Peyer's patch (tissue), 4 donors: ENCODE measurements at regions not wholly inside any gene's neighbourhood (a gene's known extent, or its start where the extent isn't known, plus 50 kb on each side); places are given as distances from the start of the nearest gene placed in this dataset.

Experiments
- DNase-seq, 3 donors: peaks; one replicate each; pipeline ENCODE4 v3.0.0-alpha.2; 2017 to 2019
- H3K27ac ChIP-seq, 4 donors: fragments of 200-600 bp; sonication (generic); one replicate each; pipeline ENCODE4 v1.5.1; 2016 to 2019
- H3K27me3 ChIP-seq, 2 donors: fragments of 200-600 bp; sonication (generic); one replicate each; pipeline ENCODE4 v1.5.1; 2019
- H3K36me3 ChIP-seq, 3 donors: fragments of 200-600 bp; sonication (generic); one replicate each; pipeline ENCODE4 v1.5.1; 2016 to 2019
- H3K4me1 ChIP-seq, 4 donors: fragments of 200-600 bp; sonication (generic); one replicate each; pipeline ENCODE4 v1.5.1; 2016 to 2019
- H3K4me3 ChIP-seq, 4 donors: fragments of 200-600 bp; sonication (generic); 1 replicate in 3 of 4; 2 replicates in 1 of 4; pipeline ENCODE4 v1.5.1; 2016 to 2019; ENCODE audit warnings: mild to moderate bottlenecking in 1 of 4
- H3K9me3 ChIP-seq, 4 donors: fragments of 200-600 bp; sonication (generic); one replicate each; pipeline ENCODE4 v1.5.1; 2016 to 2019; ENCODE audit warnings: mild to moderate bottlenecking in 1 of 4
- CTCF ChIP-seq, 6 experiments: fragments of 450-650 bp in 4 of 6; fragments of 200-600 bp in 2 of 6; sonication (generic) in 1 of 6; IDR thresholded peaks; one replicate each; pipeline ENCODE4 v1.5.1; 2017 to 2019; ENCODE audit warnings: antibody characterized with exemption in 6 of 6, mild to moderate bottlenecking in 3 of 6, moderate library complexity in 1 of 6
- POLR2A ChIP-seq, 2 donors: fragments of 450-650 bp; IDR thresholded peaks; one replicate each; pipeline ENCODE4 v1.5.1; 2017; ENCODE audit warnings: antibody characterized with exemption in 2 of 2, mild to moderate bottlenecking in 2 of 2, moderate library complexity in 2 of 2

GRCh38 chr3:113129168-113129567 lies 82.2 kb upstream of the BOC start:
- no peaks in the 10 kb centered on the region for H3K9me3 ChIP-seq
- TF ChIP-seq POLR2A (IDR thresholded peaks at IDR 0.05), result no peak
- no peak for TF ChIP-seq CTCF (IDR thresholded peaks at IDR 0.05)
- H3K27me3 ChIP-seq, result no peaks in the 10 kb centered on the region
- H3K4me3 ChIP-seq, result no peak overlapping the region
- no peak for DNase-seq
- no peak overlapping the region for H3K27ac ChIP-seq
- H3K4me1 ChIP-seq, result no peaks in the 10 kb centered on the region
- no peaks in the 10 kb centered on the region for H3K36me3 ChIP-seq

- DNase-seq, result no peak
- H3K36me3 ChIP-seq, result no peaks in the 10 kb centered on the region
- no peak overlapping the region for H3K27ac ChIP-seq
- H3K27me3 ChIP-seq, result no peaks in the 10 kb centered on the region
- H3K9me3 ChIP-seq, result no peaks in the 10 kb centered on the region
- H3K4me1 ChIP-seq, result peaks cover 0 to 4% (median 0%) of the 10 kb centered on the region in 4 donors
- H3K4me3 ChIP-seq, result no peak overlapping the region
- TF ChIP-seq POLR2A (IDR thresholded peaks at IDR 0.05) (no peak), CTCF (IDR thresholded peaks at IDR 0.05) (no peak)
Observed at GRCh38 chr3:113132571-113132996, 78.8 kb upstream of the BOC start.

- no peak for DNase-seq
- peaks cover 0 to 4% (median 0%) of the 10 kb centered on the region in 4 donors for H3K4me1 ChIP-seq
- no peak overlapping the region for H3K27ac ChIP-seq
- H3K27me3 ChIP-seq, result no peaks in the 10 kb centered on the region
- H3K36me3 ChIP-seq, result no peaks in the 10 kb centered on the region
- H3K4me3 ChIP-seq, result no peak overlapping the region
- H3K9me3 ChIP-seq, result no peaks in the 10 kb centered on the region
- TF ChIP-seq POLR2A (IDR thresholded peaks at IDR 0.05) (no peak), CTCF (IDR thresholded peaks at IDR 0.05) (no peak)
Observed at GRCh38 chr3:113133140-113133539, 78.2 kb upstream of the BOC start.

- Histone ChIP-seq H3K4me1 (peaks cover 0 to 4% (median 0%) of the 10 kb centered on the region in 4 donors), H3K9me3 (no peaks in the 10 kb centered on the region), H3K27ac (peak overlapping the region in 1 of 4 donors; percentile 23), H3K4me3 (no peak overlapping the region), H3K27me3 (no peaks in the 10 kb centered on the region), H3K36me3 (no peaks in the 10 kb centered on the region)
- no peak for TF ChIP-seq POLR2A (IDR thresholded peaks at IDR 0.05)
- TF ChIP-seq CTCF (IDR thresholded peaks at IDR 0.05), result peak in 4 of 6 experiments; percentile 33 to 52 (median 48)
- DNase-seq, result no peak
Observed at GRCh38 chr3:113136071-113136470, 75.3 kb upstream of the BOC start.

GRCh38 chr3:113136544-113136943 lies 74.8 kb upstream of the BOC start:
- H3K4me3 ChIP-seq, result no peak overlapping the region
- no peaks in the 10 kb centered on the region for H3K27me3 ChIP-seq
- H3K36me3 ChIP-seq, result no peaks in the 10 kb centered on the region
- H3K4me1 ChIP-seq, result peaks cover 0 to 4% (median 0%) of the 10 kb centered on the region in 4 donors
- no peaks in the 10 kb centered on the region for H3K9me3 ChIP-seq
- TF ChIP-seq CTCF (IDR thresholded peaks at IDR 0.05), result no peak
- TF ChIP-seq POLR2A (IDR thresholded peaks at IDR 0.05), result no peak
- no peak for DNase-seq
- H3K27ac ChIP-seq, result no peak overlapping the region
